T-helper 2 cell (primary cell): ENCODE measurements at regions not wholly inside any gene's neighbourhood (a gene's known extent, or its start where the extent isn't known, plus 50 kb on each side); places are given as distances from the start of the nearest gene placed in this dataset.

ENCODE experiments used
- DNase-seq, 5 experiments: peaks; one replicate each; pipeline versions ENCODE4 v3.0.0 to v3.0.0-alpha.2; 2012 to 2022

DNA sequence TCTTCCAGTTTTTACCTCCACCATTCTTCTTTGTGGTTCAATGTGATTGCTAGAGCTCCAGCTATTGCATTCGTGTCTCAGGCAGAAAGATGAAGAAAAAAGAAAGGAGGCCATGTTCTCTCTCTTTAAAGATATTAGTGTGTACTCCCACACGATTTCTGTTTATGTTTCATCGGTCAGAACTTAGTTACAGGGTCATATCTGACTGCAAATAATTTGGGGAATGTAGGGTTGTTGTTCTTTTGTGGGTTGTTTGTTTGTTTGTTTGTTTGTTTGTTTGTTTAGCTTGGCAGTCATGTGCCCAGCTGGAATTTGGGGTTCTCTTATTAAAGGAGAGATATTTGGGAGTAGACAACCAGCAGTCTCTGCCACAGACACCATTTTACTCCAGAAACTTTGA, 53.6 kb upstream of the PIK3CG start:
- no peak for DNase-seq

DNA sequence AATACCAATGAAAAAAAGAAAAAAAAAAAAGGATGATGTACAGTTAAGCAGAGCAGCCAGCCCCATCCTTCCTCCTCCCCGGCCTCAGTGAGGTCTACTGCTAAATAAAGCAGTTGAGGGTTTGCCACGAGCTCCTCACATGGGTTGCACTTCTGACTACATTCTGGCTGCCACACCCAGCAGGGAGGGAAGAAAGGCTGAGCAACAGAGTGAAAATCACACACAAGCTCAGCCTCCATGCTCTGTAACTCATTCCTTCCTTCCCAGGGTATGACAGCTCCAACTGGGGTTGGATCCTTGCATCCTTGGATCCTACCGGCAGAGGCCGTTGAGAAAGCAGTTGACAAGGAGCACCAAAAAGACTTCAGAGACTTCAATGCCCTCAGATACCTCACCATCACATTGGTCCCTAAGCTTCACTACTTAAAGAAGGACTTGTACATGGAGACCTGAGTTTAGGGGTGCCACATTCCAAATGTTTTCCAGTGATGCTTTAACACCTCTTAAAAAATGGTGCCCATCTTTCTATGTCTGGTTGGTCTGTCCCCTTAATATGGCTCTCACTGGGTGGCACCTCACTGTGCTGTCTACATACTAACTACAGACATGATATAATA, 52.9 kb upstream of the PIK3CG start:
- peak in 1 of 5 experiments; percentile 76 for DNase-seq

GRCh38 chr7:106813705-106814305, 51.3 kb upstream of the PIK3CG start:
- DNase-seq, result no peak

- no peak for DNase-seq
Measured at GRCh38 chr7:106814887-106815286, 50.2 kb upstream of the PIK3CG start.
